Body of pancreas (tissue), 4 donors: ENCODE measurements at regions not wholly inside any gene's neighbourhood (a gene's known extent, or its start where the extent isn't known, plus 50 kb on each side); places are given as distances from the start of the nearest gene placed in this dataset.
"Not testable (repeated sequence)": the region's sequence is repeated elsewhere in the genome, so short reads cannot be mapped to it uniquely, and the experiment has no call there.

Experiments used
- ATAC-seq: fragments of 150-250 bp; one replicate; pipeline ENCODE4 v1.9.1; 2016
- DNase-seq, 4 donors: peaks; one replicate each; pipeline ENCODE4 v3.0.0-alpha.2; 2019
- H3K27ac ChIP-seq, 4 donors: fragments of 200-600 bp; sonication (generic); 1 replicate in 3 of 4; 2 replicates in 1 of 4; pipeline versions ENCODE4 v1.5.1 to v1.6.1; 2016 to 2019; ENCODE audit warnings: mild to moderate bottlenecking in 1 of 4, mixed read lengths in 1 of 4, moderate library complexity in 1 of 4
- H3K27me3 ChIP-seq, 2 donors: fragments of 200-600 bp; sonication (generic); one replicate each; pipeline ENCODE4 v1.6.0; 2016; ENCODE audit warnings: mild to moderate bottlenecking in 1 of 2
- H3K36me3 ChIP-seq, 2 donors: fragments of 200-600 bp; sonication (generic); replicated peaks in 1 of 2; 2 replicates each; pipeline ENCODE4 v1.5.1; 2016; ENCODE audit warnings: low read depth in 2 of 2; ENCODE audit not compliant: insufficient read depth in 1 of 2
- H3K4me1 ChIP-seq: fragments of 200-600 bp; sonication (generic); one replicate; pipeline ENCODE4 v1.6.0; 2016
- H3K4me3 ChIP-seq, 2 donors: fragments of 200-600 bp; sonication (generic); 1 replicate in 1 of 2; 2 replicates in 1 of 2; pipeline ENCODE4 v1.5.1; 2016 to 2019
- H3K9me3 ChIP-seq, 3 donors: fragments of 200-600 bp; sonication (generic); 1 replicate in 2 of 3; 2 replicates in 1 of 3; pipeline ENCODE4 v1.5.1; 2016
- CTCF ChIP-seq, 7 experiments: fragments of 450-650 bp in 4 of 7; fragments of 200-600 bp in 3 of 7; sonication (generic) in 3 of 7; IDR thresholded peaks; one replicate each; pipeline ENCODE4 v1.5.1; 2016 to 2019; ENCODE audit warnings: antibody characterized with exemption in 7 of 7
- POLR2A ChIP-seq, 3 donors: fragments of 450-650 bp; IDR thresholded peaks; one replicate each; pipeline ENCODE4 v1.6.1; 2016; ENCODE audit warnings: antibody characterized with exemption in 3 of 3, mild to moderate bottlenecking in 2 of 3
- WGBS, 2 donors: methylation state at CpG; one replicate each; pipeline ENCODE4 v1.1.5; 2017; 5-methylcytosine and 5-hydroxymethylcytosine counted together
- intact Hi-C: fragments of 100-400 bp; cut with DNase I; formaldehyde crosslinking; loops from one replicate; pipeline ENCODE4 v1.15.1; 2023

- no peak overlapping the region for H3K27ac ChIP-seq
- H3K27me3 ChIP-seq = no peaks in the 10 kb centered on the region
- no peak for DNase-seq
- no peaks in the 10 kb centered on the region for H3K36me3 ChIP-seq
- ATAC-seq = no peak
- H3K4me1 ChIP-seq = peaks cover 16% of the 10 kb centered on the region
- intact Hi-C loops = no loop called here
- no peak overlapping the region for H3K4me3 ChIP-seq
- no peaks in the 10 kb centered on the region for H3K9me3 ChIP-seq
- WGBS, 2 donors = 57 to 65% methylated on average over 2 of the region's 2 CpGs
- no peak for TF ChIP-seq POLR2A (IDR thresholded peaks at IDR 0.05)
- TF ChIP-seq CTCF (IDR thresholded peaks at IDR 0.05) = no peak
These were observed 344.6 kb downstream of the C12orf75 start for GRCh38 chr12:105674871-105675699.

GRCh38 chr12:105676694-105677093 is 346.2 kb downstream of the C12orf75 start:
- intact Hi-C loops = no loop called here
- ATAC-seq (peak; percentile 73), DNase-seq (peak; percentile 38 to 61 (median 58))
- H3K4me3 ChIP-seq = no peak overlapping the region
- H3K9me3 ChIP-seq = no peaks in the 10 kb centered on the region
- H3K4me1 ChIP-seq = peaks cover 16% of the 10 kb centered on the region
- no peaks in the 10 kb centered on the region for H3K27me3 ChIP-seq
- peak overlapping the region in 3 of 4 donors; percentile 4 to 47 (median 4) for H3K27ac ChIP-seq
- TF ChIP-seq POLR2A (IDR thresholded peaks at IDR 0.05) (no peak), CTCF (IDR thresholded peaks at IDR 0.05) (no peak)
- 35 to 47% methylated on average over 2 of the region's 2 CpGs for WGBS, 2 donors
- no peaks in the 10 kb centered on the region for H3K36me3 ChIP-seq

- WGBS, 2 donors = 67 to 76% methylated on average over 2 of the region's 2 CpGs
- intact Hi-C loops = no loop called here
- H3K36me3 ChIP-seq = no peaks in the 10 kb centered on the region
- H3K4me1 ChIP-seq = peaks cover 16% of the 10 kb centered on the region
- no peak for TF ChIP-seq CTCF (IDR thresholded peaks at IDR 0.05)
- no peak for TF ChIP-seq POLR2A (IDR thresholded peaks at IDR 0.05)
- no peak overlapping the region for H3K4me3 ChIP-seq
- no peak for DNase-seq
- H3K27me3 ChIP-seq = no peaks in the 10 kb centered on the region
- H3K27ac ChIP-seq = no peak overlapping the region
- ATAC-seq = no peak
- H3K9me3 ChIP-seq = no peaks in the 10 kb centered on the region
These were observed 347.2 kb downstream of the C12orf75 start for GRCh38 chr12:105677672-105678071.

- 60 to 80% methylated on average over 1 of the region's 1 CpG for WGBS, 2 donors
- Histone ChIP-seq H3K27me3 (no peaks in the 10 kb centered on the region), H3K9me3 (no peaks in the 10 kb centered on the region), H3K4me1 (peaks cover 16% of the 10 kb centered on the region), H3K36me3 (no peaks in the 10 kb centered on the region), H3K4me3 (no peak overlapping the region), H3K27ac (no peak overlapping the region)
- ATAC-seq = no peak
- TF ChIP-seq CTCF (IDR thresholded peaks at IDR 0.05) = no peak
- TF ChIP-seq POLR2A (IDR thresholded peaks at IDR 0.05) = no peak
- intact Hi-C loops = no loop called here
- no peak for DNase-seq
These were observed 349.5 kb downstream of the C12orf75 start for GRCh38 chr12:105679982-105680381.

GRCh38 chr12:105681341-105681740 is 350.9 kb downstream of the C12orf75 start:
- intact Hi-C loops = no loop called here
- ATAC-seq (no peak), DNase-seq (no peak)
- no peaks in the 10 kb centered on the region for H3K27me3 ChIP-seq
- H3K4me1 ChIP-seq = peaks cover 10% of the 10 kb centered on the region
- H3K4me3 ChIP-seq = no peak overlapping the region
- no peak for TF ChIP-seq CTCF (IDR thresholded peaks at IDR 0.05)
- no peak for TF ChIP-seq POLR2A (IDR thresholded peaks at IDR 0.05)
- H3K9me3 ChIP-seq = no peaks in the 10 kb centered on the region
- 79 to 83% methylated on average over 2 of the region's 2 CpGs for WGBS, 2 donors
- no peak overlapping the region for H3K27ac ChIP-seq
- no peaks in the 10 kb centered on the region for H3K36me3 ChIP-seq

- H3K36me3 ChIP-seq, H3K9me3 ChIP-seq, ATAC-seq, H3K27ac ChIP-seq, H3K27me3 ChIP-seq, H3K4me1 ChIP-seq, intact Hi-C loops, H3K4me3 ChIP-seq, DNase-seq: not testable (repeated sequence)
- 40 to 54% methylated on average over 1 of the region's 1 CpG for WGBS, 2 donors
These were observed 352.3 kb downstream of the C12orf75 start for GRCh38 chr12:105682821-105683220.

- H3K9me3 ChIP-seq, H3K27me3 ChIP-seq, intact Hi-C loops: not testable (repeated sequence)
These were observed 353.3 kb downstream of the C12orf75 start for GRCh38 chr12:105683836-105684235.

More at GRCh38 chr12:105683836-105684235, 353.3 kb downstream of the C12orf75 start:
- H3K36me3 ChIP-seq, H3K27ac ChIP-seq, ATAC-seq, H3K4me1 ChIP-seq, DNase-seq, H3K4me3 ChIP-seq: not testable (repeated sequence)
- WGBS, 2 donors = 71 to 85% methylated on average over 4 of the region's 4 CpGs
